DOHH2 (cell line): ENCODE measurements at regions not wholly inside any gene's neighbourhood (a gene's known extent, or its start where the extent isn't known, plus 50 kb on each side); places are given as distances from the start of the nearest gene placed in this dataset.

Source experiments
- CTCF ChIP-seq: fragments of 200-600 bp; sonication (generic); IDR thresholded peaks from one replicate; pipeline ENCODE4 v1.5.1; 2014; ENCODE audit warnings: antibody characterized with exemption, mild to moderate bottlenecking, low read depth, low read length; ENCODE audit not compliant: poor library complexity, severe bottlenecking
- EZH2phosphoT487 ChIP-seq: fragments of 200-600 bp; sonication (generic); IDR thresholded peaks from 2 replicates; pipeline ENCODE4 v1.6.1; 2017; ENCODE audit warnings: borderline replicate concordance, mild to moderate bottlenecking, antibody characterized with exemption, low read length, moderate library complexity, mixed read lengths

GRCh38 chr2:168350380-168350779 lies 103.0 kb upstream of the STK39 start:
- TF ChIP-seq CTCF (no peak), EZH2phosphoT487 (no peak)
